Hematopoietic multipotent progenitor cell treated with erythropoietin and hydrocortisone succinate and interleukin-3 and kit ligand, for 17 days (in vitro differentiated cells): ENCODE measurements at regions not wholly inside any gene's neighbourhood (a gene's known extent, or its start where the extent isn't known, plus 50 kb on each side); places are given as distances from the start of the nearest gene placed in this dataset.

Experiments
- DNase-seq: peaks from one replicate; pipeline ENCODE4 v3.0.0-alpha.2; 2015; ENCODE audit warnings: low spot score

- DNase-seq, result no peak
These were observed 91.6 kb downstream of the FOXB1 start for GRCh38 chr15:60095711-60096110.

DNA sequence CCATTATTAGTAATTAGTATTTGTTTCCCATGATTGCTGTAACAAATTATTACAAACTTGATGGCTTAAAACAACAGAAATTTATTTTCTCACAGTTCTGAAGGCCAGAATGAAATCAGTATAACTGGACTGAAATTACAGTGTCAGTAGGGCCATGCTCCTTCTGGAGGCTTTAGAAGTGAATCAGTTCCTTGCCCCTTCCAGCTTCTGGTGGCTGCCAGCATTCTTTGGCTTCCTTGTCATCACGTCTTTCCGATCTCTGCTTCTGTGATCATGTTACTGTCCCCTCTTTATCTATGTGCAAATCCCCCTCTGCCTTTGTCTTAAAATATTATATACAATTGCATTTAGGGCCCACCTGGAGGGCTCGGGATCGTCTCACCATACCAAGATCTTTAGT, 92.0 kb downstream of the FOXB1 start:
- no peak for DNase-seq

DNA sequence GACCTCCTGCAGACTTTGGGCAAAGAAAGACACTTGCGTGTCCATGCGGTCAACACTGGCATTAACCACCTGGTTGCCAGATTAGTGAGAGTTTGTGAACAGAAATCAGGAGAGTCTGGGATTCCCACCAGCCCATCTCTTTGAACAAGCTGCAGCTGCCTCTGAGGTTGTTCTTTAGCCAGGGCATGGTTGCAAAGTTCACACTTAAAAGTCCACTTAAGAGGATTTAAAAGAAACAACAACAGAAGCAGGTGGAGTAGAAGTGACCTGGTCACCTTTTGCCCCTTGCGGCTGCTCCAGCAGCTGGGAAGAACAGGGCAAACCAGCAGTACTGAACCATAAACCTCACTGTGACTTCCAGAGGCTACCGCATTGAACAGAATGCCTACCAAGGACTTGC, 97.3 kb downstream of the FOXB1 start:
- no peak for DNase-seq

DNA sequence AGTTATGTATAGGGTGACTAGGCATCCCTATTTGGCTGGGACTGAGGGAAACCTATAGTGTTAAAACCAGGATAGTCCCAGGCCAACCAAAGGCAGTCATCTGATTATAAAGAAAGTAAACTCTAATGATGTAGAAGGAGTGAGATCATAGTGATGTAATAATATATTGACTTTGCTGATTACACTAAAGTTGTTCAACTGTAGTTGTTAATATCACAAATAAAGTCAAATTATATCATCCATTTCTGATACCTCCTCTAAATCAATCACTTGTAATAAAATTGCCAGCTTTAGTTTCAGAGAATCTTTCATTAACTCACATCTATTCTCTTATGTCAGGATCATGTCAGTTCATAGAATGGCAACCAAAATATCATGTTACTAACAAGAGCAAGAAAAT, 98.6 kb downstream of the FOXB1 start:
- no peak for DNase-seq

- no peak for DNase-seq
These were observed 106.8 kb downstream of the FOXB1 start for GRCh38 chr15:60110909-60111308.

GRCh38 chr15:60115579-60116380, 111.7 kb downstream of the FOXB1 start:
- DNase-seq, result no peak

GRCh38 chr15:60116456-60117089, 112.5 kb downstream of the FOXB1 start:
- DNase-seq, result no peak

DNA sequence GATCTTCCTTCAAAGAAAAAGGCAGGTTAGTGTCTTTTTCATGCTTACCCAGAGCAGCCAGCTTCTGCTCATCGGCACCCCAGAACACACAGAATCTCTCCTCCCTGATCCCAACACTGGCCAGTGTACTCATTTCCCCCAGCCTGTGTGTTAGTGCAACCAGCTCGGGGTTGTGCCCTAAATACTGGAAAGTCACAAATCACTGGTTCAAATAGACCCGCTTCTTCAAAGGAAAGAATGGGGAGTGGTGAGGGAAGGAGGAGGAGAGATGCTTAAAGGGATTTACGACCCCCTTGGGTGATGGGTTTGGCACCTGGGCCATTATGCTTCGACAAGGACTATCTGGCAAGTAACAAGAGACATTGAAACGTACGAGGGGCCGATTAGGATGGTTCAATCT, 114.0 kb downstream of the FOXB1 start:
- DNase-seq, result no peak

- DNase-seq, result no peak
These were observed 114.5 kb downstream of the FOXB1 start for GRCh38 chr15:60118626-60119025.

DNA sequence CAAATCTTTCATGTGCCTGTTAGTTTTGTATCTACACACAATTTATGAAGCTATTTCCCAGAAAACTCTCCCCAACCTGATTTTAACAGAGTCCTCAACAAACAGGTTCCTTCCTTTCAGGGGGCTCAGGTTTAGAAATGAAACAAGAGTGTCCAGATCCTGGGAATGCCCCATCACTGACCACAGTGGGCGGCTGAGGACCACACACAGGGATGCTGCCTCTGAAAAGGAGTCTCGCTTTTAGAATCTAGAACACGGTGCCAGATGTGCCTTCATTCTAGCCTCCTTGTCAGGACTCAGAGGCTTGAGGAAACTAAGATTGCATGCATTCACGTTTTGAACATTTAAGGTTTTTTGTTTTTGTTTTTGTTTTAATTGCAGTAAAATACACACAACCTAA, 115.0 kb downstream of the FOXB1 start:
- DNase-seq, result no peak

DNA sequence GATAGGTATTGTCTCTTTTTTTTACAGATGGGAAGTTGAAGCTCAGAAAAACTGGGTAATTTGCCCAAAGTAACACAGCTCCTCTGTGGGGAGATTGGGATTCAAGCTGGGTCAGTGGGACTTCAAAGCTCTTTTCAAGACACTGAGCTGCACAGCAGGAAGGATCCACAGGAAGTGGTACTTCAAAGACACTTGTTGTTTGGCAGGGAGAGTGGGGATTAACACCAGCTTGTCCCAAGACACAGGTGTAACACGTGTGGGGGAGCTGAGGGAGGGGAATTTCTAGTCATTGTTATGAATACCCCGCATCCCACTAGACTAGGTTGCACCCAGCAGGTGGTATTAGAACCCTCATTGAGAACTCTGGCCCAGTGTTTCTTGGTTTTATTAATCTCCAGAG, 116.0 kb downstream of the FOXB1 start:
- no peak for DNase-seq

DNA sequence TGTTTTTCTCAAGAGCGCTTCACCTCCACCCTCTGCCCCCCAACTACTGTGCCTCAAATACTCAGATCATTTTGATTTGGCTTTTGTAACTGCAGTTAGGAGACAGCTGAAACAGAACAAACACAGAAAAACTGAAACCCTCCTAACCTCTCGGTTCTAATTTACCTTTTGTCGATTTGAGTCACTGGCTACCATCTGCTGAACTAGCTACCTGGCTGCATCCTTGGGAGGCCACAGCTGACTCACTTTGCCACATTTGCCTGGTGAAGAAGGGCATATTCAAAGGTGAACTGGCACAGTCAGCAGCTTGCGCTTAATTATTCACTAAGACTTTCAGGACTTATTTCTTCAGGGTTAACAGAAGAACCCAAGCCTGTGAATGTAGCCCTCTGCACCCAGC, 117.7 kb downstream of the FOXB1 start:
- DNase-seq, result no peak

- no peak for DNase-seq
These were observed 118.6 kb downstream of the FOXB1 start for GRCh38 chr15:60122691-60123090.

- DNase-seq, result no peak
These were observed 120.5 kb downstream of the FOXB1 start for GRCh38 chr15:60124460-60125070.

- DNase-seq, result no peak
These were observed 121.2 kb downstream of the FOXB1 start for GRCh38 chr15:60125334-60125733.

GRCh38 chr15:60126200-60126599, 122.1 kb downstream of the FOXB1 start:
- no peak for DNase-seq

DNA sequence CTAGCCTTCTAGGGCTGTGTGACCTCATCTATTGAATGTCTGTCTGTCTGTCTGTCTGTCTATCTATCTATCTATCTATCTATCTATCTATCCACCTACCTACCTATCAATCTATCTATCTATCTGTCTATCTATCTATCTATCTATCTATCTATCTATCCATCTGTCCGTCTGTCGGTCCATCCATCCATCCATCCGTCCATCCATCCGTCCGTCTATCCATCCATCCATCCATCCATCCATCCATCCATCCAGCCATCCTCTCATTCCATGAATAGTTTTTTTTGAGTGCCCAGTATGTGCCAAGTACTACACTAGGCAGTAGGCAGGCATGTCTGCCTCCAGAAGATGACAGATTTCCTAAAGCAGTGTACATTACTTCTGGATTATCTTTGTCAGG, 122.5 kb downstream of the FOXB1 start:
- DNase-seq, result no peak

DNA sequence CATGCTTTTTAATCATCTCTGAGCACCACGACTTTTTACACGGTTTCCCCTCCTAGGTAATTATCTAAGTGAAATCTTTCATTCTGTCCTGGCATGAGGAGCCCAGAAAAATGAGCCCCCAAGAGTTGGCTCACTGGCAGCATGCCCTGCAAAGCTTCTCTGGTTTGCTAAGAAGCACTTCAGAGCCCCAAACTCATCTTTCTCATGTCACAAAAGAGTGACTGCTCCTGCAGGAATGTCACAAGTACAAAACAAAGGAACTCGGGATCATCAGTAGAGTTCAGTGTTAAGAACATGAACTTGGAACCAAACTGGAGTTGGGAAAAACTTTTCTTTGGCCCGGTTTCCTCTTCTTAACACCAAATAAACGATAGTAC, 123.9 kb downstream of the FOXB1 start:
- no peak for DNase-seq

GRCh38 chr15:60128710-60129109, 124.6 kb downstream of the FOXB1 start:
- no peak for DNase-seq

- DNase-seq, result no peak
These were observed 126.3 kb downstream of the FOXB1 start for GRCh38 chr15:60130398-60130797.

- no peak for DNase-seq
These were observed 126.7 kb downstream of the FOXB1 start for GRCh38 chr15:60130821-60131220.

DNA sequence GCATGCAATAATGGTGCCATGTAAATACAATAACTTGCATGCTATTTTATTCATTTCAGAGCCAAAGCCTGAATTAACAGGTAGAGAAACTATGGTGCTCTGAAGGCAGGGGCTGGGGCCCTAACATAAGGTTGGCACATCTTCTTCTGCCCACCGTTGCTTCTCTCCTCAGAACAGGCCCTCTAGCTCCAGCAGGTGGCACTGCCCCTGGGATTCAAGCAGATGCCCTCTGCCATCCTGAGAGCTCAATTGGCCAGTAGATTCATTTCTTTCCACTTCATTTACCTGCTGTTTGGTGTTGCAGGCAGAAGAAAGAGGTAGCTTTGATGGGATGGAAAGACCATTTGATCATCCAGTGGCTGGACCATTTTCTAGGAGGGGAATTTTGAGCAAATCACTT, 130.5 kb downstream of the FOXB1 start:
- no peak for DNase-seq

- DNase-seq, result no peak
These were observed 131.8 kb downstream of the FOXB1 start for GRCh38 chr15:60135961-60136360.
